OCI-LY1 (cell line): ENCODE measurements at regions not wholly inside any gene's neighbourhood (a gene's known extent, or its start where the extent isn't known, plus 50 kb on each side); places are given as distances from the start of the nearest gene placed in this dataset.

Experiments
- EZH2 ChIP-seq: fragments of 200-600 bp; sonication (generic), shearing (Covaris generic); IDR thresholded peaks from 2 replicates; pipeline ENCODE4 v1.8.0; 2017; ENCODE audit warnings: borderline replicate concordance, mixed run types, mild to moderate bottlenecking, antibody characterized with exemption, low read length, moderate library complexity, mixed read lengths
- TF ChIP-seq, protein P1 (sequence below): fragments of 200-600 bp; sonication (generic), shearing (Covaris generic); IDR thresholded peaks from 2 replicates; pipeline ENCODE4 v1.5.1; 2017; ENCODE audit warnings: mild to moderate bottlenecking, antibody characterized with exemption, low read length, moderate library complexity, mixed read lengths

GRCh38 chr1:239263801-239264200 is 122.6 kb upstream of the CHRM3 start:
- TF ChIP-seq, protein P1, sequence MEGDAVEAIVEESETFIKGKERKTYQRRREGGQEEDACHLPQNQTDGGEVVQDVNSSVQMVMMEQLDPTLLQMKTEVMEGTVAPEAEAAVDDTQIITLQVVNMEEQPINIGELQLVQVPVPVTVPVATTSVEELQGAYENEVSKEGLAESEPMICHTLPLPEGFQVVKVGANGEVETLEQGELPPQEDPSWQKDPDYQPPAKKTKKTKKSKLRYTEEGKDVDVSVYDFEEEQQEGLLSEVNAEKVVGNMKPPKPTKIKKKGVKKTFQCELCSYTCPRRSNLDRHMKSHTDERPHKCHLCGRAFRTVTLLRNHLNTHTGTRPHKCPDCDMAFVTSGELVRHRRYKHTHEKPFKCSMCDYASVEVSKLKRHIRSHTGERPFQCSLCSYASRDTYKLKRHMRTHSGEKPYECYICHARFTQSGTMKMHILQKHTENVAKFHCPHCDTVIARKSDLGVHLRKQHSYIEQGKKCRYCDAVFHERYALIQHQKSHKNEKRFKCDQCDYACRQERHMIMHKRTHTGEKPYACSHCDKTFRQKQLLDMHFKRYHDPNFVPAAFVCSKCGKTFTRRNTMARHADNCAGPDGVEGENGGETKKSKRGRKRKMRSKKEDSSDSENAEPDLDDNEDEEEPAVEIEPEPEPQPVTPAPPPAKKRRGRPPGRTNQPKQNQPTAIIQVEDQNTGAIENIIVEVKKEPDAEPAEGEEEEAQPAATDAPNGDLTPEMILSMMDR: no peak
- no peak for TF ChIP-seq EZH2
